Caco-2 (cell line): ENCODE measurements at regions not wholly inside any gene's neighbourhood (a gene's known extent, or its start where the extent isn't known, plus 50 kb on each side); places are given as distances from the start of the nearest gene placed in this dataset.

Experiments
- BruUV-seq: library from RNA; stranded (reverse); fragments of 400-500 nt; replicated peaks from 2 replicates; lab custom pipeline; 2021; lab: Mats Ljungman, UMichigan
- CTCF ChIA-PET: fragments of 300-600 bp; sonication (Branson Sonifier 250); formaldehyde crosslinking; loops from one replicate; lab custom pipeline; 2022; ENCODE audit warnings: antibody characterized with exemption; lab: Charles Lee
- POLR2A ChIA-PET: fragments of 300-600 bp; sonication (Branson Sonifier 250); formaldehyde crosslinking; loops from one replicate; lab custom pipeline; 2022; ENCODE audit warnings: antibody characterized with exemption; lab: Charles Lee
- DNase-seq, 2 experiments: peaks; one replicate each; pipeline versions ENCODE4 v3.0.0 to v3.0.0-alpha.2; 2020 to 2022
- H3K27me3 ChIP-seq: replicated peaks from 2 replicates; pipeline ENCODE4 v1.6.0; 2011; ENCODE audit warnings: low read length; ENCODE audit not compliant: control insufficient read depth, insufficient read depth
- H3K36me3 ChIP-seq: 2 replicates; pipeline ENCODE4 v1.5.1; 2011; ENCODE audit warnings: low read length; ENCODE audit not compliant: control insufficient read depth, insufficient read depth
- H3K4me1 ChIP-seq: fragments of 250-450 bp; sonication (Bioruptor Pico); 2 replicates; pipeline ENCODE4 v1.5.1; 2020; ENCODE audit warnings: mild to moderate bottlenecking
- H3K4me3 ChIP-seq: 2 replicates; pipeline ENCODE4 v1.5.1; 2011; ENCODE audit warnings: low read depth, mild to moderate bottlenecking, control low read depth, low read length
- H3K9me3 ChIP-seq: fragments of 250-450 bp; sonication (Bioruptor Pico); 2 replicates; pipeline ENCODE4 v1.5.1; 2020; ENCODE audit warnings: mild to moderate bottlenecking, moderate library complexity
- H3K27ac Mint-ChIP-seq: one replicate; pipeline ENCODE4 v1.8.0; 2022; ENCODE audit warnings: mixed read lengths; ENCODE audit not compliant: unreplicated experiment
- H3K27me3 Mint-ChIP-seq: one replicate; pipeline ENCODE4 v1.8.0; 2022; ENCODE audit warnings: mixed read lengths; ENCODE audit not compliant: insufficient read depth, unreplicated experiment
- H3K36me3 Mint-ChIP-seq: one replicate; pipeline ENCODE4 v1.8.0; 2022; ENCODE audit warnings: mild to moderate bottlenecking, mixed read lengths; ENCODE audit not compliant: insufficient read depth, unreplicated experiment
- H3K4me1 Mint-ChIP-seq: one replicate; pipeline ENCODE4 v1.8.0; 2022; ENCODE audit warnings: low read depth, mixed read lengths; ENCODE audit not compliant: unreplicated experiment
- H3K4me3 Mint-ChIP-seq: one replicate; pipeline ENCODE4 v1.8.0; 2022; ENCODE audit warnings: mild to moderate bottlenecking, moderate library complexity, mixed read lengths; ENCODE audit not compliant: unreplicated experiment
- H3K9me3 Mint-ChIP-seq: one replicate; pipeline ENCODE4 v1.8.0; 2022; ENCODE audit warnings: mixed read lengths; ENCODE audit not compliant: unreplicated experiment
- CTCF ChIP-seq, 2 experiments: fragments of 200-600 bp in 1 of 2; IDR thresholded peaks; 1 replicate in 1 of 2; 2 replicates in 1 of 2; pipeline versions ENCODE4 v1.5.1 to v1.8.0; 2011 to 2022; ENCODE audit warnings: antibody characterized with exemption in 1 of 2, control low read depth in 1 of 2, inconsistent platforms in 1 of 2, low read depth in 1 of 2, low read length in 1 of 2, mild to moderate bottlenecking in 1 of 2, moderate library complexity in 1 of 2; ENCODE audit not compliant: insufficient read depth in 1 of 2, severe bottlenecking in 1 of 2, unreplicated experiment in 1 of 2
- intact Hi-C: fragments of 100-400 bp; cut with micrococcal nuclease; formaldehyde crosslinking; loops from one replicate; pipeline ENCODE4 v1.10.0; 2022; ENCODE audit not compliant: unreplicated experiment

DNA sequence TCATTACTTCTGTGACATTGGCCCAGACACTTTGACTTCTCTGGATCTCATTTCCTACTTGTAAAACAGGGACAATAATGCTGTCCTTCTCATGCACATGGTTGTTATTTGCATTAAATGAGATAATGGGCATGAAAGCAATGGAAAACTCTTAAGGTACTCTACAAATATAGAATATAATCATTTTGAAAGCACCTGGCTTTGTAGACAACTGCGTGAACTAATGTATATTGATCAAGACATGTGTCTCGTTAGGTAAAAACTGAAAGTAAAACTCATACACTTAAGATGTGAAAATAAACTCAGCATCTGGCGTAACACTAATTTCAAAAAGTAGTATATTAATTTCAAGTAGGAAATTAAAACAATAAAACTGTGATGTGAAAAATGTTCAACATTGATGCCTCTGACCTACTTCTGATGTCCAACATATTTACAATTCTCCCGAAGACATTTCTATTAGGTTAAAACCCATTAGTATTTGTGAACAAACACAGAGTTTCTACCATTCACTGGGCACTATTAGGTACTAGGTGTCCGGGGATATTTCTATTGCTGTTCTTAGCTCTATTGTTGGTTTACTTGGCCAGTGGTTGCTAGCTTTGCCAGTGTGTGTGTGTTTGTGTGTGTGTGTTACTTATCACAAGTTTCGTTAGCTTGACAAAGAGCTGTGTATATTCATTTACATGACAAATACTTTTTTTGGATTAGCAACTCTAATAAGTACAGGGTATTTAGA, 220.5 kb downstream of the KCNRG start:
- H3K4me1 Mint-ChIP-seq: peaks cover 13% of the 10 kb centered on the region
- no peak overlapping the region for H3K27ac Mint-ChIP-seq
- TF ChIP-seq CTCF (IDR thresholded peaks at IDR 0.05; ENCODE audit: insufficient read depth in 1 of 2, low read depth in 1 of 2, low read length in 1 of 2, severe bottlenecking in 1 of 2, unreplicated experiment in 1 of 2): no peak
- no TSS peak for BruUV-seq
- no peak overlapping the region for H3K4me3 ChIP-seq
- POLR2A ChIA-PET: no interaction called here
- DNase-seq: no peak
- no peak overlapping the region for H3K4me3 Mint-ChIP-seq
- peaks cover 19% of the 10 kb centered on the region for H3K9me3 Mint-ChIP-seq
- H3K36me3 Mint-ChIP-seq: no peaks in the 10 kb centered on the region
- peaks cover 1% of the 10 kb centered on the region; the same call in 1 of the 2 replicates for H3K36me3 ChIP-seq
- CTCF ChIA-PET: no interaction called here
- H3K4me1 ChIP-seq: no peaks in the 10 kb centered on the region
- H3K27me3 Mint-ChIP-seq: no peaks in the 10 kb centered on the region
- H3K27me3 ChIP-seq: no peaks in the 10 kb centered on the region
- intact Hi-C loops: no loop called here
- no peaks in the 10 kb centered on the region for H3K9me3 ChIP-seq

GRCh38 chr13:50236898-50237318, 221.7 kb downstream of the KCNRG start:
- POLR2A ChIA-PET: no interaction called here
- H3K4me1 Mint-ChIP-seq: peaks cover 13% of the 10 kb centered on the region

DNA sequence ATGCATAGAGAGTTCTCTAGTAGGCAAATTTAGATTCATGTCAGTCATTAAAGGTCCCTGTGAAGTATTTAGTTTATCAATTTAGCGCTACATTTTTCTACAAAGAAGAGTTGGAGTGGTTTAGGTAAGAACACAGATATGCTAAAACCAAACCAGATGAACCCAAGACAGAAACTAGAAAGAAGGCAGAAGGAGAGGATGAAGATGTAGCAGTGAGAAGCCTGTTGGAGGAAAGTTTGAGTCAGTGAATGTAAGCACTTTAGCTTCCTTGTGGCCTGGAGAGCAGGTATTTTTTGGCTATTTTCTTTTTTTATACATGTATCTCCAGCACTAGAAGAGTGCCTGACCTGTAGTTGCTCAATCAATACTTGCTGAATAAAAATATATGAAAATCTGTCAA, 223.7 kb downstream of the KCNRG start:
- H3K27me3 Mint-ChIP-seq: no peaks in the 10 kb centered on the region
- no peak for DNase-seq
- Histone ChIP-seq H3K4me3 (no peak overlapping the region), H3K4me1 (peaks cover 5% of the 10 kb centered on the region), H3K9me3 (no peaks in the 10 kb centered on the region), H3K36me3 (peaks cover 1% of the 10 kb centered on the region; the same call in 1 of the 2 replicates), H3K27me3 (no peaks in the 10 kb centered on the region)
- no peaks in the 10 kb centered on the region for H3K9me3 Mint-ChIP-seq
- H3K36me3 Mint-ChIP-seq: no peaks in the 10 kb centered on the region
- POLR2A ChIA-PET: no interaction called here
- CTCF ChIA-PET: no interaction called here
- no TSS peak for BruUV-seq
- no peak for TF ChIP-seq CTCF (IDR thresholded peaks at IDR 0.05; ENCODE audit: insufficient read depth in 1 of 2, low read depth in 1 of 2, low read length in 1 of 2, severe bottlenecking in 1 of 2, unreplicated experiment in 1 of 2)
- H3K27ac Mint-ChIP-seq: no peak overlapping the region
- H3K4me1 Mint-ChIP-seq: peaks cover 18% of the 10 kb centered on the region
- intact Hi-C loops: no loop called here
- no peak overlapping the region for H3K4me3 Mint-ChIP-seq

More at GRCh38 chr13:50236898-50237318, 221.7 kb downstream of the KCNRG start:
- H3K27me3 ChIP-seq: no peaks in the 10 kb centered on the region
- H3K36me3 ChIP-seq: peaks cover 1% of the 10 kb centered on the region; the same call in 1 of the 2 replicates
- H3K27ac Mint-ChIP-seq: peak overlapping the region; percentile 1
- CTCF ChIA-PET: no interaction called here
- H3K27me3 Mint-ChIP-seq: no peaks in the 10 kb centered on the region
- intact Hi-C loops: no loop called here
- no peaks in the 10 kb centered on the region for H3K9me3 ChIP-seq
- H3K4me3 ChIP-seq: no peak overlapping the region
- H3K4me1 ChIP-seq: no peaks in the 10 kb centered on the region
- no peak overlapping the region for H3K4me3 Mint-ChIP-seq
- no peak for TF ChIP-seq CTCF (IDR thresholded peaks at IDR 0.05; ENCODE audit: insufficient read depth in 1 of 2, low read depth in 1 of 2, low read length in 1 of 2, severe bottlenecking in 1 of 2, unreplicated experiment in 1 of 2)
- no peak for DNase-seq
- no peaks in the 10 kb centered on the region for H3K36me3 Mint-ChIP-seq
- peaks cover 15% of the 10 kb centered on the region for H3K9me3 Mint-ChIP-seq
- no TSS peak for BruUV-seq
